DMS53 treated with DMSO at 0.1 percent for 48 hours (cell line): ENCODE measurements at regions not wholly inside any gene's neighbourhood (a gene's known extent, or its start where the extent isn't known, plus 50 kb on each side); places are given as distances from the start of the nearest gene placed in this dataset.

Experiments used
- DNase-seq: peaks from one replicate; lab custom pipeline; 2025; ENCODE audit not compliant: unreplicated experiment; lab: John Stamatoyannopoulos, UW

- DNase-seq = no peak
Observed at GRCh38 chr4:125904802-125905201, 590.0 kb downstream of the FAT4 start.

GRCh38 chr4:125911058-125911457 is 596.3 kb downstream of the FAT4 start:
- no peak for DNase-seq

GRCh38 chr4:125911481-125911880 is 596.7 kb downstream of the FAT4 start:
- no peak for DNase-seq

GRCh38 chr4:125917559-125917958 is 602.8 kb downstream of the FAT4 start:
- no peak for DNase-seq

- no peak for DNase-seq
Observed at GRCh38 chr4:125928652-125929051, 613.9 kb downstream of the FAT4 start.

GRCh38 chr4:125938541-125938940 is 623.8 kb downstream of the FAT4 start:
- DNase-seq = no peak

- DNase-seq = no peak
Observed at GRCh38 chr4:125940426-125940825, 625.7 kb downstream of the FAT4 start.

- no peak for DNase-seq
Observed at GRCh38 chr4:125944966-125945365, 630.2 kb downstream of the FAT4 start.

GRCh38 chr4:125948021-125948420 is 633.3 kb downstream of the FAT4 start:
- no peak for DNase-seq

- DNase-seq = no peak
Observed at GRCh38 chr4:125951261-125951887, 636.6 kb downstream of the FAT4 start.

- DNase-seq = no peak
Observed at GRCh38 chr4:125952631-125953030, 637.9 kb downstream of the FAT4 start.

- no peak for DNase-seq
Observed at GRCh38 chr4:125956276-125956675, 641.5 kb downstream of the FAT4 start.

GRCh38 chr4:125958519-125958918 is 643.8 kb downstream of the FAT4 start:
- no peak for DNase-seq

GRCh38 chr4:125961626-125962025 is 646.9 kb downstream of the FAT4 start:
- DNase-seq = no peak

GRCh38 chr4:125975861-125976397 is 661.2 kb downstream of the FAT4 start:
- DNase-seq = no peak

- no peak for DNase-seq
Observed at GRCh38 chr4:125979950-125980349, 665.2 kb downstream of the FAT4 start.

GRCh38 chr4:125983168-125983567 is 668.4 kb downstream of the FAT4 start:
- DNase-seq = no peak

- DNase-seq = no peak
Observed at GRCh38 chr4:125985856-125986255, 671.1 kb downstream of the FAT4 start.

GRCh38 chr4:125986307-125986706 is 671.6 kb downstream of the FAT4 start:
- DNase-seq = no peak

- DNase-seq = no peak
Observed at GRCh38 chr4:125988464-125988863, 673.7 kb downstream of the FAT4 start.

GRCh38 chr4:125991398-125991797 is 676.6 kb downstream of the FAT4 start:
- no peak for DNase-seq

- no peak for DNase-seq
Observed at GRCh38 chr4:125992891-125993290, 678.1 kb downstream of the FAT4 start.

GRCh38 chr4:125994024-125994423 is 679.3 kb downstream of the FAT4 start:
- DNase-seq = no peak
